Body of pancreas (tissue), 4 donors: ENCODE measurements at regions not wholly inside any gene's neighbourhood (a gene's known extent, or its start where the extent isn't known, plus 50 kb on each side); places are given as distances from the start of the nearest gene placed in this dataset.

Experiments used
- ATAC-seq: fragments of 150-250 bp; one replicate; pipeline ENCODE4 v1.9.1; 2016
- DNase-seq, 4 donors: peaks; one replicate each; pipeline ENCODE4 v3.0.0-alpha.2; 2019
- H3K27ac ChIP-seq, 4 donors: fragments of 200-600 bp; sonication (generic); 1 replicate in 3 of 4; 2 replicates in 1 of 4; pipeline versions ENCODE4 v1.5.1 to v1.6.1; 2016 to 2019; ENCODE audit warnings: mild to moderate bottlenecking in 1 of 4, mixed read lengths in 1 of 4, moderate library complexity in 1 of 4
- H3K27me3 ChIP-seq, 2 donors: fragments of 200-600 bp; sonication (generic); one replicate each; pipeline ENCODE4 v1.6.0; 2016; ENCODE audit warnings: mild to moderate bottlenecking in 1 of 2
- H3K36me3 ChIP-seq, 2 donors: fragments of 200-600 bp; sonication (generic); replicated peaks in 1 of 2; 2 replicates each; pipeline ENCODE4 v1.5.1; 2016; ENCODE audit warnings: low read depth in 2 of 2; ENCODE audit not compliant: insufficient read depth in 1 of 2
- H3K4me1 ChIP-seq: fragments of 200-600 bp; sonication (generic); one replicate; pipeline ENCODE4 v1.6.0; 2016
- H3K4me3 ChIP-seq, 2 donors: fragments of 200-600 bp; sonication (generic); 1 replicate in 1 of 2; 2 replicates in 1 of 2; pipeline ENCODE4 v1.5.1; 2016 to 2019
- H3K9me3 ChIP-seq, 3 donors: fragments of 200-600 bp; sonication (generic); 1 replicate in 2 of 3; 2 replicates in 1 of 3; pipeline ENCODE4 v1.5.1; 2016
- POLR2A ChIP-seq, 3 donors: fragments of 450-650 bp; IDR thresholded peaks; one replicate each; pipeline ENCODE4 v1.6.1; 2016; ENCODE audit warnings: antibody characterized with exemption in 3 of 3, mild to moderate bottlenecking in 2 of 3
- WGBS, 2 donors: methylation state at CpG; one replicate each; pipeline ENCODE4 v1.1.5; 2017; 5-methylcytosine and 5-hydroxymethylcytosine counted together
- intact Hi-C: fragments of 100-400 bp; cut with DNase I; formaldehyde crosslinking; loops from one replicate; pipeline ENCODE4 v1.15.1; 2023
- TF ChIP-seq, protein P1 (sequence below), 7 experiments: fragments of 450-650 bp in 4 of 7; fragments of 200-600 bp in 3 of 7; sonication (generic) in 3 of 7; IDR thresholded peaks; one replicate each; pipeline ENCODE4 v1.5.1; 2016 to 2019; ENCODE audit warnings: antibody characterized with exemption in 7 of 7

GRCh38 chr4:71081192-71081591 is 87.7 kb downstream of the DCK start:
- no peaks in the 10 kb centered on the region for H3K27me3 ChIP-seq
- DNase-seq (no peak), ATAC-seq (no peak)
- H3K36me3 ChIP-seq: no peaks in the 10 kb centered on the region
- no peaks in the 10 kb centered on the region for H3K9me3 ChIP-seq
- H3K4me3 ChIP-seq: no peak overlapping the region
- TF ChIP-seq POLR2A (IDR thresholded peaks at IDR 0.05): no peak
- TF ChIP-seq, protein P1, sequence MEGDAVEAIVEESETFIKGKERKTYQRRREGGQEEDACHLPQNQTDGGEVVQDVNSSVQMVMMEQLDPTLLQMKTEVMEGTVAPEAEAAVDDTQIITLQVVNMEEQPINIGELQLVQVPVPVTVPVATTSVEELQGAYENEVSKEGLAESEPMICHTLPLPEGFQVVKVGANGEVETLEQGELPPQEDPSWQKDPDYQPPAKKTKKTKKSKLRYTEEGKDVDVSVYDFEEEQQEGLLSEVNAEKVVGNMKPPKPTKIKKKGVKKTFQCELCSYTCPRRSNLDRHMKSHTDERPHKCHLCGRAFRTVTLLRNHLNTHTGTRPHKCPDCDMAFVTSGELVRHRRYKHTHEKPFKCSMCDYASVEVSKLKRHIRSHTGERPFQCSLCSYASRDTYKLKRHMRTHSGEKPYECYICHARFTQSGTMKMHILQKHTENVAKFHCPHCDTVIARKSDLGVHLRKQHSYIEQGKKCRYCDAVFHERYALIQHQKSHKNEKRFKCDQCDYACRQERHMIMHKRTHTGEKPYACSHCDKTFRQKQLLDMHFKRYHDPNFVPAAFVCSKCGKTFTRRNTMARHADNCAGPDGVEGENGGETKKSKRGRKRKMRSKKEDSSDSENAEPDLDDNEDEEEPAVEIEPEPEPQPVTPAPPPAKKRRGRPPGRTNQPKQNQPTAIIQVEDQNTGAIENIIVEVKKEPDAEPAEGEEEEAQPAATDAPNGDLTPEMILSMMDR (IDR thresholded peaks at IDR 0.05): no peak
- 60 to 72% methylated on average over 1 of the region's 1 CpG for WGBS, 2 donors
- intact Hi-C loops: no loop called here
- peaks cover 7% of the 10 kb centered on the region for H3K4me1 ChIP-seq
- no peak overlapping the region for H3K27ac ChIP-seq

DNA sequence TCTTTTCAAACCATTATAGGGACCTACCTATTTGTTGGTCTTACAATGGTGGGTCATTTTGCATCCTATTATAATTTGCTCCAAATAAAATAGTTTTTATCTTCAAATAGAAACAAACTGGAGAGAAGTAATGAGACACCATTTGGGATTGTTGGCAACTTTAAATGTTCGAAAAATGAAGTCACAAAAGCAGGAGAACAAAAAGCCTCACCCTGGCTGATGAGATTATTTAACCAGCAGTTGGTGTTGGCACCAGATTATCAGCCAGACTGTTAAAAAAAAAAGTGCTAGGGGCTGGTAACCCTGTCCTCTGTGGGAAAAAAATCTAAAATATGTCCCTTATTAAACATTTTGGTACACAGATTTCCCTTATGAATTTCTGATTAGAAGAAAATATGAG is 100.3 kb downstream of the DCK start:
- no peaks in the 10 kb centered on the region for H3K27me3 ChIP-seq
- H3K36me3 ChIP-seq: no peaks in the 10 kb centered on the region
- H3K4me3 ChIP-seq: no peak overlapping the region
- no peak for ATAC-seq
- intact Hi-C loops: no loop called here
- no peak for TF ChIP-seq POLR2A (IDR thresholded peaks at IDR 0.05)
- TF ChIP-seq, protein P1 (IDR thresholded peaks at IDR 0.05): no peak
- no peaks in the 10 kb centered on the region for H3K4me1 ChIP-seq
- no peak overlapping the region for H3K27ac ChIP-seq
- no peaks in the 10 kb centered on the region for H3K9me3 ChIP-seq
- WGBS, 2 donors: 10 to 21% methylated on average over 1 of the region's 1 CpG
- DNase-seq: no peak

DNA sequence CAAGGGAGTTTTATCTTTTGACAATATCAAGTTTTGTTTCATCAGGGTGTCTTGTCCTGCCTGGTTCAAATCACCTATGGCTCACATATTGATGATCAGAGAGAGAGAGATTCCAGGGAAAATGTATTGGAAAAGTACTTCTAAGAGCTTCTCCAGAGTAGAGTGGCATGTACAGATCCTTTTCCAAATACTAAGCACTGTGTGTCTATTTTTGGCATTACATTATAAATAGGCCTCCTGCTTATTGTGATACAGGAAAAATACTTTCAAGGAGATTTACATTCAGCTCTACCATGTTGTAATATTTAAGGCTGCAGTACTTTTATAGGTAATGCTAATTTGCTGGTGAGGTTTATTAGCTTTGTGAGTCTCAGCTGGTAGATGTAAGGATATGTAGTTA is 100.8 kb downstream of the DCK start:
- no peak for ATAC-seq
- Histone ChIP-seq H3K36me3 (no peaks in the 10 kb centered on the region), H3K27me3 (no peaks in the 10 kb centered on the region), H3K4me3 (no peak overlapping the region), H3K4me1 (no peaks in the 10 kb centered on the region), H3K9me3 (no peaks in the 10 kb centered on the region), H3K27ac (no peak overlapping the region)
- no peak for TF ChIP-seq POLR2A (IDR thresholded peaks at IDR 0.05)
- TF ChIP-seq, protein P1 (IDR thresholded peaks at IDR 0.05): no peak
- no peak for DNase-seq
- intact Hi-C loops: no loop called here

DNA sequence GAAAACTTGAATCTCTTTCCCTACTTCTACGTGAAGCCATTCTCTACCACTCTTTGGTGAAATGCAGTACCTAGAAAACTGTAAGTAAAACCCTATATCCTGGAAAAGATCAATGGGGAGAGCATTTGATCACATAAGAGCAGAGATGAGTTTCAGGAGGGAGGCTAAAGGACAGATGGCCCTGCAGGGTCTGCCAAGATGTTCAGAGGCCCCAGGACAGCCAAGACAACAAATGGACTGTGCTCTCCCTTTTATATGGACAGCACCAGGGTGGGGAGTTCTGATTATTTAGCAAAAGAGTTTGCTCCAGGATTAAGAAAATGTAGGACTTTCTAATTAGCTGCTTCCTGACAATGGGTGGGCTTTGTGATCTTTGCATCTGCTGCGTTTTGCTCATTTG is 101.7 kb downstream of the DCK start:
- WGBS, 2 donors: 93 to 94% methylated on average over 2 of the region's 2 CpGs
- no peaks in the 10 kb centered on the region for H3K9me3 ChIP-seq
- TF ChIP-seq, protein P1 (IDR thresholded peaks at IDR 0.05): no peak
- no peak for TF ChIP-seq POLR2A (IDR thresholded peaks at IDR 0.05)
- H3K4me3 ChIP-seq: no peak overlapping the region
- no peaks in the 10 kb centered on the region for H3K4me1 ChIP-seq
- ATAC-seq (no peak), DNase-seq (no peak)
- H3K27me3 ChIP-seq: no peaks in the 10 kb centered on the region
- no peak overlapping the region for H3K27ac ChIP-seq
- intact Hi-C loops: no loop called here
- H3K36me3 ChIP-seq: no peaks in the 10 kb centered on the region

- Histone ChIP-seq H3K36me3 (no peaks in the 10 kb centered on the region), H3K4me1 (no peaks in the 10 kb centered on the region), H3K27ac (no peak overlapping the region), H3K9me3 (no peaks in the 10 kb centered on the region), H3K4me3 (no peak overlapping the region), H3K27me3 (no peaks in the 10 kb centered on the region)
- no peak for ATAC-seq
- DNase-seq: no peak
- intact Hi-C loops: no loop called here
- TF ChIP-seq, protein P1 (IDR thresholded peaks at IDR 0.05): no peak
- no peak for TF ChIP-seq POLR2A (IDR thresholded peaks at IDR 0.05)
- WGBS, 2 donors: 96 to 100% methylated on average over 1 of the region's 1 CpG
Observed at GRCh38 chr4:71095545-71095944, 102.1 kb downstream of the DCK start.
